ENCODE measurements at regions not wholly inside any gene's neighbourhood (a gene's known extent, or its start where the extent isn't known, plus 50 kb on each side); places are given as distances from the start of the nearest gene placed in this dataset.
"Not testable (repeated sequence)": the region's sequence is repeated elsewhere in the genome, so short reads cannot be mapped to it uniquely, and the experiment has no call there.

DNA sequence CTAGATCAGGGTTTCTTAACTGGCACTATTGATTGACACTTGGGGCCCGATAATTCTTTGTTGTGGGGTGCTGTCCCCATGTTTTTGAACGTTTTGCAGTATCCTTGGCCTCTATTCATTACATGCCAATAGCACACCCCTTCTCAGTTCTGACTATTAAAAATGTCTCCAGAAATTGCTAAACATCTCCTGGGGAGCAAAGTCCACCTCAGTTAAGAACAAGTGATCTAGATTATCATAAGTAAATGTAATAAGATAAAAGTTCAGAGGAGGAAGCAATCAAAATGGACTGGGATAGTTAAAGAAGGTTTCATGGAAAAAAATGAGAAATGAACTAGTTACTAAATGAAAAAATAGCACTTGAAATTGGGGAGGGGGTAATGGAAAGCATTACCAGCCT lies 98.1 kb upstream of the MIR17HG start:
- TF ChIP-seq, protein P1, sequence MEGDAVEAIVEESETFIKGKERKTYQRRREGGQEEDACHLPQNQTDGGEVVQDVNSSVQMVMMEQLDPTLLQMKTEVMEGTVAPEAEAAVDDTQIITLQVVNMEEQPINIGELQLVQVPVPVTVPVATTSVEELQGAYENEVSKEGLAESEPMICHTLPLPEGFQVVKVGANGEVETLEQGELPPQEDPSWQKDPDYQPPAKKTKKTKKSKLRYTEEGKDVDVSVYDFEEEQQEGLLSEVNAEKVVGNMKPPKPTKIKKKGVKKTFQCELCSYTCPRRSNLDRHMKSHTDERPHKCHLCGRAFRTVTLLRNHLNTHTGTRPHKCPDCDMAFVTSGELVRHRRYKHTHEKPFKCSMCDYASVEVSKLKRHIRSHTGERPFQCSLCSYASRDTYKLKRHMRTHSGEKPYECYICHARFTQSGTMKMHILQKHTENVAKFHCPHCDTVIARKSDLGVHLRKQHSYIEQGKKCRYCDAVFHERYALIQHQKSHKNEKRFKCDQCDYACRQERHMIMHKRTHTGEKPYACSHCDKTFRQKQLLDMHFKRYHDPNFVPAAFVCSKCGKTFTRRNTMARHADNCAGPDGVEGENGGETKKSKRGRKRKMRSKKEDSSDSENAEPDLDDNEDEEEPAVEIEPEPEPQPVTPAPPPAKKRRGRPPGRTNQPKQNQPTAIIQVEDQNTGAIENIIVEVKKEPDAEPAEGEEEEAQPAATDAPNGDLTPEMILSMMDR (IDR thresholded peaks at IDR 0.05; ENCODE audit: low read depth, low read length) = no peak
- no peak for DNase-seq (ENCODE audit: extremely low read depth, low read depth)

DNA sequence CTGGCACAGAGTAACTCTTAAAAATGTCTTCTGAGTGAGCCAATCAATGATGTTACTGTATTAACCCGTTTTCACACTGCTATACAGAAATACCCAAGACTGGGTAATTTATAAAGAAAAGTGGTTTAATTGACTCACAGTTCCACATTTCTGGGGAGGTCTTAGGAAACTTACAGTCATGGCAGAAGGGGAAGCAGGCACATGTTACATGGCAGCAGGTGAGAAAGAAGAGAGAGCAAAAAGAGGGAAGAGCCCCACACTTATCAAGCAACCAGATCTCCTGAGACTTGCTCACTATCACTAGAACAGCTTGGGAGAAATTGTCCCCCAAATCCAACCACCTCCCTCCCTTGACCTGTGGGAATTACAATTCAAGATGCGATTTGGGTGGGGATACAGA lies 97.6 kb upstream of the MIR17HG start:
- TF ChIP-seq, protein P1 (IDR thresholded peaks at IDR 0.05; ENCODE audit: low read depth, low read length) = no peak
- DNase-seq (ENCODE audit: extremely low read depth, low read depth) = no peak

DNA sequence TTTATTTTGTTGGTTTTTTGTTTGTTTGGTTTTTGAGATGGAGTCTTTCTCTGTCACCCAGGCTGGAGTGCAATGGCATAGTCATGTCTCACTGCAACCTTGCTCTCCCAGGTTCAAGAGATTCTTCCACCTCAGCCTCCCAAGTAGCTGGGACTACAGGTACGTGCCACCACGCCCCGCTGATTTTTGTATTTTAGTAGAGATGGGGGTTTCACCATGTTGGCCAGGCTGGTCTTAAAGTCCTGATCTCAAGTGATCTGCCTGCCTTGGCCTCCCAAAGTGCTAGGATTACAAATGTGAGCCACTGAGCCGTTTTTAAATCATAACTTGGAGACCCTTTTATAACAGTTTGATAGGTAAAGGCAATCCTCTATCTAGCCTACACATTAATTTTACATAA lies 95.9 kb upstream of the MIR17HG start:
- DNase-seq (ENCODE audit: extremely low read depth, low read depth) = not testable (repeated sequence)

DNA sequence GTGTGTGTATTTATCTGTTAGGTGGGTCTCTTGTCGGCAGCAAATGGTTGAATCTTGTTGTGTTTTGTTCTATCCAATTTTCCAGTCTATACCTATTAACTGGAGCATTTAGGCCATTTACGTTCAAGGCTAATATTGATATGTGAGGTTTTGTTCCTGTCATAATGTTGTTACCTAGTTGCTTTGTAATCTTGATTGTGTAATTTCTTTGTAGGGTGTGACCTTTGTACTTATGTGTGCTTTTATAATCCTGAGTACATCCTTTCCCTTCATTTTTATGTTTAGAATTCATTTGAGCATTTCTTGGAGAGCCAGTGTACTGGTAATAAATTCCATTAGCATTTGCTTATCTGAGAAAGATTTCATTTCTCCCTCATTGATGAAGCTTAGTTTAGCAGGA lies 83.0 kb upstream of the MIR17HG start:
- DNase-seq (ENCODE audit: extremely low read depth, low read depth) = no peak
- TF ChIP-seq, protein P1 (IDR thresholded peaks at IDR 0.05; ENCODE audit: low read depth, low read length) = no peak

DNA sequence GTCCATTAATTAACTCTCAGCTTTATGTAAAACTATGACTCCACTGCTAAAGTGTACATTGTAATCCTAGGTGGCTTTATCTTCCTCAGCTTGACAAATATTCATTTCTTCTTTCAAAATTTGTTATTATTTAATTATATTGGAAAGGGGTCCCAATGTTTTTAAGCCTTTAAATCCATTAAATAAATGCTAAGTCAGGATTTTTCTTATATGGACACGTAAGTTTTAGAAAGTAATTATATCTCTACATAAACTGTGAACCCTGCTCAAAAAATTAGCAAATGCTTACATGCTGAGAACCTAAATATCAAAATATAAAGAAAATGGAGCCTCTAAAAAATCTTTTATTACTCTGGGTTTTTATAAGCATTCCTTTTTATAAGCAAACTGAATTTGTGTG lies 78.2 kb upstream of the MIR17HG start:
- TF ChIP-seq, protein P1 (IDR thresholded peaks at IDR 0.05; ENCODE audit: low read depth, low read length) = no peak
- DNase-seq (ENCODE audit: extremely low read depth, low read depth) = no peak

DNA sequence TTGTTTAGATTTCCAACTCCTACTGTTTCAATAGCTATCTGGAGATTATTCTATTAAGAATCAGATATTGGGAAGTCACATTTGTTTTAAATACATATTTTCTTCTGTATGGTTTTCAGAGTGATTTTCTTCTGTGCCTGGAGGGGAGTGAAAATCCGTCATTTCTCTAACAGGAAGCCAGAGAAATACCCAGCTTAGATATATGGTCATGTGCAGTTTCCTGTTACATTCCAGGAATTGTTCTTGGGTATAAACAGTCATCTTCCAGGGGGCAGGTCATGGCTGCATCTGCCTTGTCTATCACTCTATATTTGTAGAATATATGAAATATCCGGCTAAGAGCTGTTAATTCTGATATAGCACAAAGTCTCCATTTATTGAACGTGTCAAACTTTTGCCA lies 77.5 kb upstream of the MIR17HG start:
- DNase-seq (ENCODE audit: extremely low read depth, low read depth) = no peak
- TF ChIP-seq, protein P1 (IDR thresholded peaks at IDR 0.05; ENCODE audit: low read depth, low read length) = no peak

DNA sequence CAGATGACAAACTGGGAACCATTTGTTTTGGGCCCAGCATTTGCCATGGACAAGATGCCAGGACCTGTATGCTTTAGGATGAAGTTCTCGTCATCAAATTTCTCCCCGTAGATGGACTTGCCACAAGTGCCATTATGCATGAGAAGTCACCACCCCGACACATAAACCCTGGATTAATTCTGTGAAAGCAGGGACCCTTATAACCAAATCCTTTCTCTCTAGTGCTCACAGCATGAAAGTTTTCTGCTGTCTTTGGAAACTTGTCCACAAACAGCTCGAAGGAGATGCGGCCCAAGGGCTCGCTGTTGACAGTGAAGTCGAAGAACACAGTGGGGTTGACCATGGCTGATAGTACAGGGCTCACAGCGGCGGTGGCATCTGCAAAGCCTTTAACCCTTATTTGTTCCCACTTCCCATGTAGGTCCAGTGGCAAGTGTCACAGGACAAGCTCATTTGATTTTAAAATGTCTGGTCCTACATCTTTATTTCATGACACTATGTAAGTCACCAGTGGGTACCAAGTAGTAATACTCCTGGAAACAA lies 75.2 kb upstream of the MIR17HG start:
- TF ChIP-seq, protein P1 (IDR thresholded peaks at IDR 0.05; ENCODE audit: low read depth, low read length) = no peak
- DNase-seq (ENCODE audit: extremely low read depth, low read depth) = no peak

DNA sequence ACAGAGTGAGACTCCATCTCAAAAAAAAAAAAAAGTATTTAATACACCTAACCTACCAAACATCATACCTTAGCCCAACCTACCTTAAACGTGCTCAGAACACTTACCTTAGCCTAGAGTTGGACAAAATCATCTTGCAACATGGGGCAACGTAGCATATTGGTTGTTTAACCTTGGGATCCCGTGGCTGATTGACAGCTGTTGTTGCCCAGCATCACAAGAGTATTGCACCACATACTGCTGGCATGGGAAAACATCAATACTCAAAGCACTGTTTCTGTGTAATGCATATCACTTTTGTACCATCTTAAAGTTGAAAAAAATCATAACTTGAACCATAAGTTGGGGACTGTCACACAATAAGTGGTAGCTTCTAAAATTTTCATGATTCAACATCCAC lies 73.8 kb upstream of the MIR17HG start:
- TF ChIP-seq, protein P1 (IDR thresholded peaks at IDR 0.05; ENCODE audit: low read depth, low read length) = no peak
- no peak for DNase-seq (ENCODE audit: extremely low read depth, low read depth)

Measured in AG09319 (cell line).